ENCODE measurements at regions not wholly inside any gene's neighbourhood (a gene's known extent, or its start where the extent isn't known, plus 50 kb on each side); places are given as distances from the start of the nearest gene placed in this dataset.
A peak's percentile ranks its signal among the peaks of the same experiment; 100 is the strongest.
"Not testable (repeated sequence)": the region's sequence is repeated elsewhere in the genome, so short reads cannot be mapped to it uniquely, and the experiment has no call there.

DNA sequence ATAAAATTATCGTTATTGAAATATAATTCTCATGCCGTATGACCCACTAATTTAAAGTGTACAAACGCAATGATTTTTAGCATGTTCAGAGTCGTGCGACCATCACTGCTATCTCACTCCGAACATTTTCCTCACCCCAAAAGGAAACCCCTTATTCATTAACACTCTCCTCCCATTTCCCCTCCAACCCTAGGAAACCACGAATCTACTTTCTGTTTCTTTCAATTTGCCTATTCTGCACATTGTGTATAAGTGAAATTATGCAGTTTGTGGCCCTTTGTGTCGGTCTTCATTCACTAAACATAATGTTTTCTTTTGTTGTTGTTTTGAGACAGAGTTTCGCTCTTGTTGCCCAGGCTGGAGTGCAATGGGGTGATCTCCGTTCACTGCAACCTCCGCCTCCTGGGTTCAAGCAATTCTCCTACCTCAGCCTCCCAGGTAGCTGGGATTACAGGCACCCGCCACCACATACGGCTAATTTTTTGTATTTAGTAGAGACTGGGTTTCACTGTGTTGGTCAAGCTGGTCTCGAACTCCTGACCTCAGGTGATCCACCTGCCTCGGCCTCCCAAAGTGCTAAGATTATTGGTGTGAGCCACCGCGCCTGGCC lies 99.7 kb upstream of the ZNF217 start:
- DNase-seq (ENCODE audit: low read depth) = no peak

DNA sequence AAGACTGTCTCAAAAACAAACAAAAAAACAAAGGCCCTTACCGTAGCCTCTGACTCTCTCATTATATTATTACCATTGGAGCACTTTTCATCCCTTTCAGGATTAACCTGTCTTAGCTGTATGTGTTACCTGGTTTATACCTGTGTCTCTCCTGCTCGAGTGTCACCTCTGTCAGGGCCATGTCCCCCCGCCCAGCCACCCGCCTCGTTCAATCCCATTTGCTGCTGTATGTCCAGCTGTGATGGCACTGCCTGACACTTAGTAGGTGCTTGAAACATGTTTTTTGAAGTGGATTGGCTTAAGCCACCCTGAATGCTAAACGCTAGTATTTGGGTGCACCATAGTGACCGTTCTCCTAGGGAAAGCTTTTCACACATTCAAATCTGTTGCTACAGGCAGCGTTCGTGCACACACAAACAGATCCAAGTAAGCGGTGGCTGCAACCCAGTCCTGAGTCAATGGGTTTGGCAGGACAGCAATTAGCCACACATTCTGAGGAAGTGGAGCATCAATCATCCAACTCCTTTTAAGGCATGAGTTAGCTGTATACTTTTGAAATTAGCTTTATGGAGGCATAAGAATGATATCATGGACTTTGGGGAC lies 98.9 kb upstream of the ZNF217 start:
- peak; percentile 97 for DNase-seq (ENCODE audit: low read depth)

DNA sequence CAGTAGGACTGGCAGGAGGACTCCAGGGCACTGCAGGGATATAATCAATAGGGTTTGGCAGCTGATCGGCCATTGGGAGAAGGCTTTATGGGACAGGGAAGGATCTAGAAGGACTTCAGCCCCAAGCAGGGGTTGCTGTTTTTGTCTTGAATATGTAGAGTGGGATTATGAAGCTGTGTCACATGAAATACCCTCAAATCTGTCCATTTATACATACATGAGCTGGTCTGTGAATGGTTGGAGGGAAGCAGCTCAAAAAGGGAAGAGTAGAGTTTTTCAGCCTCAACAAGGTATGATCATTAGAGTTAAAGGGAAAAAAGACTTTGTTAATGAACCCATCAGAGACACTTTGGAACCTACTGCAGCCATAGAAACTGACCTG lies 98.2 kb upstream of the ZNF217 start:
- no peak for DNase-seq (ENCODE audit: low read depth)

DNA sequence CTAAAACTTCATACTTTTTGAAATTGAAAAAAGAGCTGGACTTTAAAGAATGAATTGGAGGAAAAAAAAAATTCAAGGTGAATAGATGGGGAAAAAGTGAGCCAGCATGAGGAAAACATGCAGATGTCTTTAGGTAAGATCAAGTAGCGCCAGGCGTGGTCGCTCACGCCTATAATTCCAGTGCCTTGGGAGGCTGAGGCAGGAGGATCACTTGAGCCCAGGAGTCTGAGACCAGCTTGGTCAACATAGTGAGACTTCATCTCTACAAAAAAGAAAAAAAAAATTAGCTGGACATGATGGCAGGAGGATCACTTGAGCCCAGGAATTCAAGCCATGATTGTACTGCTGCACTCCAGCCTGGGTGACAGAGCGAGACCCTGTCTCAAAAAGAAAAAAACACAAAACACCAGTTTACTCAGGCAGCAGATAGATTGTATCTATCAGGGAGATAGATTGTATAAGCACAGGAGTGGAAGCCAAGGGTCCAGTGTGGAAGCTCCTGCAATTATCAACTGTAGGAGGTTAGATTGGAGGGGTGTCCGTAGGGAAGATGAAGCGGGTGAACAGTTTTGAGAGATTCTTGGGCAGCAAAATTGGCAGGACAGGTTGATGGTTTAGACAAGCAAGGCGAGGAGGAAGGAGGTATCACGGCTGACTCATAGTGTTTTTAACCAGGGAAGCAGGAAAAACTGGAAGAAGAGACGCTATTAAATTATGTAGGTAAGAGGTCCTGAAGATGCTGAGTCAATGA lies 97.6 kb upstream of the ZNF217 start:
- DNase-seq (ENCODE audit: low read depth) = no peak

GRCh38 chr20:53688085-53688484 lies 94.4 kb upstream of the ZNF217 start:
- no peak for DNase-seq (ENCODE audit: low read depth)

GRCh38 chr20:53685070-53685595 lies 91.5 kb upstream of the ZNF217 start:
- DNase-seq (ENCODE audit: low read depth) = no peak

GRCh38 chr20:53683506-53683905 lies 89.9 kb upstream of the ZNF217 start:
- no peak for DNase-seq (ENCODE audit: low read depth)

- DNase-seq (ENCODE audit: low read depth) = no peak
Measured at GRCh38 chr20:53681352-53682212, 87.9 kb upstream of the ZNF217 start.

DNA sequence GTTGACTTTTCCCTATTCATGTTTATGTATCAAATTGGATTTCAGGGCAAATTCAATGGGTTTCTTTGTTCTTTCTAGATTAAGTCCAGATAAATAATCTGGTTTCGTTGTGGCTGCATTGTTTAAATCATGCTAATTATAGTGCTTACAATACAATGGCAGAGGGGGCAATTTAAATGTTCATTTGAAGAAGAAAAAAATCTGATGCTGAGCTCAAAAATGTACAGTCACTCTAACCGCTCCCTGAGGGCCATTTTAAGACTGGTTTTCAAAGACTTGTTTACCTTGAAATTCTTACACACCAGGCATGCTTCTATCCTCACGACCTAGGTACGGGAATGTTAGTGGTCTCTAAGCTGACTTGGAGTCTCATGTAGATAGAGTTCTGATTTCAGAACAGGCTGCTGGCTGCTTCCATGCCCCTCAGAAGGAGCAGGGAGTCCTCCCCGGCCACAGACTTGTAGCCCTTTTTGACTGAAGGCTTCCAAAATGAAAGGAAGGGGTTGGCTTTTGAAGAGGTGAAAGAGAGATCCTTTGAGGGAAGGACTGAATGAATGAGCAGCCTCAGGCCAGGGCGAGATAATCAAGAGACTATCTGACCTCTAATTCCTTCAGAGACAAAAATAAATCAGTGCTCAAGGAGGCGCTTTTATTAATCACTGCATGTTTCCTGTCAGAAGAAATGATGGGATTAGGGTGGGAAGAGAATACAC lies 86.1 kb upstream of the ZNF217 start:
- DNase-seq (ENCODE audit: low read depth) = no peak

- no peak for DNase-seq (ENCODE audit: low read depth)
Measured at GRCh38 chr20:53678990-53679596, 85.5 kb upstream of the ZNF217 start.

- no peak for DNase-seq (ENCODE audit: low read depth)
Measured at GRCh38 chr20:53678315-53678989, 84.8 kb upstream of the ZNF217 start.

- no peak for DNase-seq (ENCODE audit: low read depth)
Measured at GRCh38 chr20:53677447-53678314, 84.0 kb upstream of the ZNF217 start.

DNA sequence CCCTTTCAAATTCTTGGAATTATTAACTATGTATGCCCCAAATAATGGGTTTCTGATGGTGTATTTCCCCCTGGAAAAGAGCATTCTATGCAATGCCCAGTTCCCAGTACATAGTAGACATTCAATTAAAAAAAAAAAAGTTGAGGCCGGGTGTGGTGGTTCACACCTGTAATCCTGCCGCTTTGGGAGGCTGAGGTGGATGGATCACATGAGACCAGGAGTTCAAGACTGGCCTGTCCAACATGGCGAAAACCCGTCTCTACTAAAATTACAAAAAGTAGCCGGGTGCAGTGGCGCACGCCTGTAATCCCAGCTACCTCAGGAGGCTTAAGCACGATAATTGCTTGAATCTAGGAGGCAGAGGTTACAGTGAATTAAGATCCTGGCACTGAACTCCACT lies 83.3 kb upstream of the ZNF217 start:
- no peak for DNase-seq (ENCODE audit: low read depth)

- no peak for DNase-seq (ENCODE audit: low read depth)
Measured at GRCh38 chr20:53676519-53676822, 82.8 kb upstream of the ZNF217 start.

DNA sequence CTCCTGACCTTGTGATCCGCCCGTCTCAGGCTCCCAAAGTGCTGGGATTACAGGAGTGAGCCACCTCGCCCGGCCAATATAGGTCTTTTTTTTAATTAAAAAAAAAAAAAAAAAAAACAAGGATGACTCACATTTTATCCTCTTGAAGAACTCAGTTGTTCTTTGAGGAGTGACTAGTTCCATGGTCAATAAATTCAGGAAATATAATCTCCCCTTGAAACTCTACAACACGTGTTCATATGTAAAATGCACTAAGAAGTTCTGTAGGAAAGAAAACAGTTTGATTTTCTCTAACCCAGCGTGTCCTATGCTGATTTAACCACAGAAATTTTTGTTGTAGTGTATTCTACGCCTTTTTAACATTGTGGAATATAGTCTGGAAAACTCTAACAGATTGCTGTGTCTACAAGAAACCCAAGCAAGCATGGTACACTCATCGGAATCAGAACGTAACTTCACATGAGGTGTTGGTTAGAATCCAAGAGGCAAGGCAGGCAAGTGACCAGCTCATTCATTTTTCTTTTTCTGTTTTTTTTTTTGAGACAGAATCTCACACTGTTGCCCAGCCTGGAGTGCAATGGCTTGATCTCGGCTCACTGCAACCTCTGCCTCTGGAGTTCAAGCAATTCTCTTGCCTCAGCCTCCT lies 79.0 kb upstream of the ZNF217 start:
- no peak for DNase-seq (ENCODE audit: low read depth)

DNA sequence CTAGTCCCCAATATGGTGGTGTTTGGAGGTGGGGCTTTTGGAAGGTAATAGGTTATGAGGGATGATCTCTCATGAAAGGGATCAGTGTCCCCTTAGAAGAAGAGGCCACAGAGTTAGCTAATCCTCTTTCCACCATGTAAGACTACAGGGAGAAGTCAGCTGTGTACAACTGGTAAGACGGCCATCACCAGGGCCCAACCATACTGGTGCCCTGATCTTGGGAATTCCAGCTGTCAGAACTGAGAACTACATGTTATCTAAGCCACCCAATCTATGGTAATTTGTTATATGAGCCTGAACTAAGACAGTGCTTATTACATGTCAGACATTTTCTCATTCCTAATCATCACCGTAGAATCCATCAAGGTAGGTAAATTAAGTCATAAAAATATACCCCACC lies 77.7 kb upstream of the ZNF217 start:
- DNase-seq (ENCODE audit: low read depth) = no peak

DNA sequence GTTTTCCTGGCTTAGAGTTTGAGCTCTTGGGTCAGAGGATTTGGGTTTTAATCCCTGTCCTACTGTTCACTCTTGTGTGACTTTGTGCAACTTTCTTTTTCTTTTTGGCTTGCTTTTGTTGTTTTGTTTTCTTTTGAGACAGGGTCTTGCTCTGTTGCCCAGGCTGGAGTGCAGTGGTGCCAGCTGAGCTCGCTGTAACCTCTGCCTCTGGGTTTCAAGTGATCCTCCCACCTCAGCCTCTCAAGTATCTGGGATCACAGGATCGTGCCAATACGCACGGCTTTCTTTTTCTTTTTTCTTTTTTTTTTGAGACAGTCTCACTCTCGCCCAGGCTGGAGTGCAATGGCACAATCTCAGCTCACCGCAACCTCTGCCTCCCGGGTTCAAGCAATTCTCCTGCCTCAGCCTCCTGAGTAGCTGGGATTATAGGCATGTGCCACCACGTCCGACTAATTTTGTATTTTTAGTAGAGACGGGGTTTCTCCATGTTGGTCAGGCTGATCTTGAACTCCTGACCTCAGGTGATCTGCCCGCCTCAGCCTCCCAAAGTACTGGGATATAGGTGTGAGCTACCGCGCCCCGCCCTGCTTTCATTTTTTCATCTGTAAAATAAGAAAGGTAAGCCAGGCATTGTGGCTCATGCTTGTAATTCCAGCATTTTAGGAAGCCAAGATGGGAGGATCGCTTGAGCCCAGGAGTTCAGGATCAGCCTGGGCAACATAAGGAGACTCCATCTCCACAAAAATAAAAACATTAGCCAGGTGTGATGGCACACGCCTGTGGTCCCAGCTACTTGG lies 76.1 kb upstream of the ZNF217 start:
- not testable (repeated sequence) for DNase-seq (ENCODE audit: low read depth)

DNA sequence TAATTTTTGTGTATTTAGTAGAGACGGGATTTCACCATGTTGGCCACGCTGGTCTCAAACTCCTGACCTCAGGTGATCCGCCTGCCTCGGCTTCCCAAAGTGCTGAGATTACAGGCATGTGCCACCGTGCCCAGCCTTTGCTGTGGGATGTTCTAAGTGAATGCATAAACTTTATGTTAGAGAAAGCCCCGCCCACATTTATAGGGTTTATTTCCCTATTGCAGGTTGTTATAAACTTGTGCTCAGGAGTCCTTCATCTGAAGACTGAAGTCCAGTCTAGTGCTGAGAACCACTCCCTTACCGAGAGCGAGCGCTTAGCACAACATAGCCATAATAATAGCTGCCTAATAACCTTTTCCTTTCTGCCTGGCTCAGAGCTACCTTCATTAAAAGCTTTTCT lies 75.4 kb upstream of the ZNF217 start:
- no peak for DNase-seq (ENCODE audit: low read depth)

- DNase-seq (ENCODE audit: low read depth) = no peak
Measured at GRCh38 chr20:53666144-53666543, 72.5 kb upstream of the ZNF217 start.
